CD14-positive monocyte (primary cell): ENCODE measurements at regions not wholly inside any gene's neighbourhood (a gene's known extent, or its start where the extent isn't known, plus 50 kb on each side); places are given as distances from the start of the nearest gene placed in this dataset.

Source experiments
- DNase-seq, 3 donors: peaks; one replicate each; pipeline ENCODE4 v3.0.0-alpha.2; 2011 to 2022
- H2AFZ ChIP-seq: 2 replicates; pipeline ENCODE4 v1.6.0; 2012; ENCODE audit warnings: mild to moderate bottlenecking, low read depth, low read length, inconsistent platforms; ENCODE audit not compliant: insufficient read depth, poor library complexity, severe bottlenecking
- H3K27ac ChIP-seq, 2 donors: 1 replicate in 1 of 2; 2 replicates in 1 of 2; pipeline ENCODE4 v1.5.1; 2012 to 2013; ENCODE audit warnings: low read length in 2 of 2, control low read depth in 1 of 2, inconsistent platforms in 1 of 2, low read depth in 1 of 2, mild to moderate bottlenecking in 1 of 2
- H3K27me3 ChIP-seq, 2 donors: one replicate each; pipeline versions ENCODE4 v1.6.0 to v1.6.1; 2011 to 2013; ENCODE audit warnings: low read length in 2 of 2; ENCODE audit not compliant: control insufficient read depth in 2 of 2, insufficient read depth in 2 of 2
- H3K36me3 ChIP-seq, 2 donors: replicated peaks in 1 of 2; 1 replicate in 1 of 2; 2 replicates in 1 of 2; pipeline versions ENCODE4 v1.5.1 to v1.6.1; 2012 to 2013; ENCODE audit warnings: low read length in 2 of 2, control low read depth in 1 of 2, inconsistent platforms in 1 of 2, mild to moderate bottlenecking in 1 of 2; ENCODE audit not compliant: insufficient read depth in 2 of 2, control insufficient read depth in 1 of 2
- H3K4me1 ChIP-seq, 2 donors: 1 replicate in 1 of 2; 2 replicates in 1 of 2; pipeline versions ENCODE4 v1.5.1 to v1.6.1; 2012 to 2013; ENCODE audit warnings: low read length in 2 of 2, control low read depth in 1 of 2, inconsistent platforms in 1 of 2, mild to moderate bottlenecking in 1 of 2, moderate library complexity in 1 of 2; ENCODE audit not compliant: insufficient read depth in 2 of 2, control insufficient read depth in 1 of 2
- H3K4me2 ChIP-seq: replicated peaks from 2 replicates; pipeline ENCODE3; 2012; ENCODE audit warnings: low read length, moderate library complexity, mild to moderate bottlenecking; ENCODE audit not compliant: poor library complexity, severe bottlenecking; ENCODE audit errors: extremely low read depth
- H3K4me3 ChIP-seq, 3 experiments: fragments of 200-600 bp in 1 of 3; sonication (generic) in 1 of 3; replicated peaks in 1 of 3; 1 replicate in 2 of 3; 2 replicates in 1 of 3; pipeline ENCODE4 v1.5.1; 2011 to 2013; ENCODE audit warnings: low read length in 3 of 3, mild to moderate bottlenecking in 3 of 3, control low read depth in 2 of 3, low read depth in 2 of 3, inconsistent platforms in 1 of 3, moderate library complexity in 1 of 3
- H3K79me2 ChIP-seq: 2 replicates; pipeline ENCODE4 v1.6.0; 2012; ENCODE audit warnings: mild to moderate bottlenecking, control low read depth, inconsistent platforms, low read length, moderate library complexity; ENCODE audit not compliant: insufficient read depth
- H3K9ac ChIP-seq: 2 replicates; pipeline ENCODE4 v1.6.0; 2017; ENCODE audit warnings: low read length, mild to moderate bottlenecking; ENCODE audit not compliant: insufficient read depth, poor library complexity, severe bottlenecking
- H3K9me3 ChIP-seq, 2 donors: replicated peaks in 1 of 2; 1 replicate in 1 of 2; 2 replicates in 1 of 2; pipeline versions ENCODE4 v1.5.1 to v1.6.1; 2012 to 2013; ENCODE audit warnings: low read length in 2 of 2, control low read depth in 1 of 2; ENCODE audit not compliant: control insufficient read depth in 1 of 2, insufficient read depth in 1 of 2
- H4K20me1 ChIP-seq: 2 replicates; pipeline ENCODE4 v1.6.0; 2012; ENCODE audit warnings: mild to moderate bottlenecking, low read length, control low read depth, moderate library complexity; ENCODE audit not compliant: insufficient read depth
- H3K27ac Mint-ChIP-seq, 7 donors: one replicate each; pipeline ENCODE4 v1.8.0; 2020; ENCODE audit warnings: mild to moderate bottlenecking in 7 of 7, mixed read lengths in 7 of 7, moderate library complexity in 6 of 7, inconsistent platforms in 2 of 7
- H3K27me3 Mint-ChIP-seq, 3 donors: one replicate each; pipeline ENCODE4 v1.8.0; 2021 to 2022; ENCODE audit warnings: low read depth in 3 of 3, mild to moderate bottlenecking in 3 of 3, mixed read lengths in 3 of 3, moderate library complexity in 3 of 3, inconsistent platforms in 1 of 3
- H3K36me3 Mint-ChIP-seq, 2 donors: one replicate each; pipeline ENCODE4 v1.8.0; 2020; ENCODE audit warnings: mixed read lengths in 2 of 2, inconsistent platforms in 1 of 2, mild to moderate bottlenecking in 1 of 2
- H3K4me1 Mint-ChIP-seq: one replicate; pipeline ENCODE4 v1.8.0; 2020; ENCODE audit warnings: mild to moderate bottlenecking, mixed read lengths
- H3K4me3 Mint-ChIP-seq, 2 donors: one replicate each; pipeline ENCODE4 v1.8.0; 2020; ENCODE audit warnings: mild to moderate bottlenecking in 2 of 2, mixed read lengths in 2 of 2, moderate library complexity in 1 of 2
- H3K9me3 Mint-ChIP-seq, 7 donors: one replicate each; pipeline ENCODE4 v1.8.0; 2020 to 2022; ENCODE audit warnings: mixed read lengths in 7 of 7, mild to moderate bottlenecking in 6 of 7, moderate library complexity in 6 of 7, inconsistent platforms in 2 of 7
- CTCF ChIP-seq: fragments of 200-600 bp; IDR thresholded peaks from one replicate; pipeline ENCODE4 v1.8.0; 2022; ENCODE audit warnings: antibody characterized with exemption, mild to moderate bottlenecking
- WGBS: methylation state at CpG from one replicate; pipeline ENCODE4 v1.1.5; 2013; ENCODE audit warnings: missing lambda C conversion rate; ENCODE audit not compliant: insufficient coverage; 5-methylcytosine and 5-hydroxymethylcytosine counted together
- intact Hi-C, 2 donors: fragments of 100-400 bp; cut with micrococcal nuclease; formaldehyde crosslinking; loops; one replicate each; pipeline versions ENCODE4 v1.15.0 to v1.15.1; 2023

- Histone ChIP-seq H3K4me1 (no peaks in the 10 kb centered on the region), H4K20me1 (no peaks in the 10 kb centered on the region), H3K27me3 (no peaks in the 10 kb centered on the region), H3K4me3 (no peak overlapping the region), H3K27ac (no peak overlapping the region), H3K9ac (no peak overlapping the region), H3K79me2 (no peaks in the 10 kb centered on the region), H3K4me2 (no peak overlapping the region), H3K9me3 (no peaks in the 10 kb centered on the region), H2AFZ (no peak overlapping the region), H3K36me3 (no peaks in the 10 kb centered on the region)
- TF ChIP-seq CTCF: no peak
- no peak for DNase-seq
- Mint-ChIP-seq H3K4me1 (no peaks in the 10 kb centered on the region), H3K4me3 (no peak overlapping the region), H3K9me3 (peaks cover 0 to 4% (median 0%) of the 10 kb centered on the region in 7 donors), H3K27me3 (no peaks in the 10 kb centered on the region), H3K27ac (no peak overlapping the region), H3K36me3 (no peaks in the 10 kb centered on the region)
- WGBS: 96% methylated on average over 3 of the region's 3 CpGs
- intact Hi-C loops: no loop called here
Observed at GRCh38 chr2:58545300-58546280, 304.5 kb upstream of the FANCL start.

- H3K4me1 ChIP-seq: no peaks in the 10 kb centered on the region
- Mint-ChIP-seq H3K27ac (no peak overlapping the region), H3K4me3 (no peak overlapping the region), H3K4me1 (no peaks in the 10 kb centered on the region), H3K9me3 (peaks cover 0 to 4% (median 0%) of the 10 kb centered on the region in 7 donors), H3K27me3 (no peaks in the 10 kb centered on the region), H3K36me3 (no peaks in the 10 kb centered on the region)
- H4K20me1 ChIP-seq: no peaks in the 10 kb centered on the region
- TF ChIP-seq CTCF: no peak
- H3K27ac ChIP-seq: no peak overlapping the region
- no peaks in the 10 kb centered on the region for H3K27me3 ChIP-seq
- intact Hi-C loops: no loop called here
- no peak for DNase-seq
- no peaks in the 10 kb centered on the region for H3K79me2 ChIP-seq
- H3K9ac ChIP-seq: no peak overlapping the region
- H3K4me2 ChIP-seq: no peak overlapping the region
- no peaks in the 10 kb centered on the region for H3K36me3 ChIP-seq
- 92% methylated on average over 2 of the region's 3 CpGs for WGBS
- H2AFZ ChIP-seq: no peak overlapping the region
- no peaks in the 10 kb centered on the region for H3K9me3 ChIP-seq
- no peak overlapping the region for H3K4me3 ChIP-seq
Observed at GRCh38 chr2:58543442-58543841, 302.3 kb upstream of the FANCL start.
